Astrocyte of the spinal cord (primary cell): ENCODE measurements at regions not wholly inside any gene's neighbourhood (a gene's known extent, or its start where the extent isn't known, plus 50 kb on each side); places are given as distances from the start of the nearest gene placed in this dataset.
"Not testable (repeated sequence)": the region's sequence is repeated elsewhere in the genome, so short reads cannot be mapped to it uniquely, and the experiment has no call there.

Experiments
- DNase-seq: peaks from one replicate; pipeline ENCODE4 v3.0.0; 2011; ENCODE audit warnings: low read depth, low spot score
- H3K4me3 ChIP-seq: 2 replicates; pipeline ENCODE4 v1.5.1; 2011; ENCODE audit warnings: low read depth, mild to moderate bottlenecking, low read length, moderate library complexity
- in situ Hi-C: cut with HindIII; loops from 2 replicates; pipeline ENCODE4 v1.10.0; 2017; ENCODE audit warnings: low sequenced_read_pairs
- TF ChIP-seq, protein P1 (sequence below): IDR thresholded peaks from 2 replicates; pipeline ENCODE4 v1.5.1; 2012; ENCODE audit warnings: low read depth, mild to moderate bottlenecking, low read length, inconsistent platforms

DNA sequence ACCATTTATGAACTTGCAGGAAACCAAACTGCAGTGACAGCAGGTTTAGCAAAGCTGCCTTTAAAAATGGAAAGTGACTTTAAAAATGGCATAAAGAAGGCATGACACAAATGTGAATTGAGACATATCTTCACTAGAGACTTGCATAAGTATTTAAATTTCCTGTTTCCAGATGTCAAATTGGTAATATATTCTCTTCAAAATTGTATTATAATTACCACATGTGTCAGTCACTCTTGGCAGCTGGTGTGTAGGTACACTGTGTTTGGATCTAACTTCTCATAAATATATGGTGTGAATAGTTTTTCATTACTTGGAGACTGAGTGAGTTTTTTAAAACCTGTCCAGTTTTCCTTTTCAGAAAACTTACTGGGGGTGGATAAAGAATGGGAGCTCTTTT lies 636.2 kb upstream of the SGO1 start:
- TF ChIP-seq, protein P1, sequence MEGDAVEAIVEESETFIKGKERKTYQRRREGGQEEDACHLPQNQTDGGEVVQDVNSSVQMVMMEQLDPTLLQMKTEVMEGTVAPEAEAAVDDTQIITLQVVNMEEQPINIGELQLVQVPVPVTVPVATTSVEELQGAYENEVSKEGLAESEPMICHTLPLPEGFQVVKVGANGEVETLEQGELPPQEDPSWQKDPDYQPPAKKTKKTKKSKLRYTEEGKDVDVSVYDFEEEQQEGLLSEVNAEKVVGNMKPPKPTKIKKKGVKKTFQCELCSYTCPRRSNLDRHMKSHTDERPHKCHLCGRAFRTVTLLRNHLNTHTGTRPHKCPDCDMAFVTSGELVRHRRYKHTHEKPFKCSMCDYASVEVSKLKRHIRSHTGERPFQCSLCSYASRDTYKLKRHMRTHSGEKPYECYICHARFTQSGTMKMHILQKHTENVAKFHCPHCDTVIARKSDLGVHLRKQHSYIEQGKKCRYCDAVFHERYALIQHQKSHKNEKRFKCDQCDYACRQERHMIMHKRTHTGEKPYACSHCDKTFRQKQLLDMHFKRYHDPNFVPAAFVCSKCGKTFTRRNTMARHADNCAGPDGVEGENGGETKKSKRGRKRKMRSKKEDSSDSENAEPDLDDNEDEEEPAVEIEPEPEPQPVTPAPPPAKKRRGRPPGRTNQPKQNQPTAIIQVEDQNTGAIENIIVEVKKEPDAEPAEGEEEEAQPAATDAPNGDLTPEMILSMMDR = no peak
- H3K4me3 ChIP-seq = no peak overlapping the region
- in situ Hi-C loops = no loop called here
- DNase-seq = no peak

DNA sequence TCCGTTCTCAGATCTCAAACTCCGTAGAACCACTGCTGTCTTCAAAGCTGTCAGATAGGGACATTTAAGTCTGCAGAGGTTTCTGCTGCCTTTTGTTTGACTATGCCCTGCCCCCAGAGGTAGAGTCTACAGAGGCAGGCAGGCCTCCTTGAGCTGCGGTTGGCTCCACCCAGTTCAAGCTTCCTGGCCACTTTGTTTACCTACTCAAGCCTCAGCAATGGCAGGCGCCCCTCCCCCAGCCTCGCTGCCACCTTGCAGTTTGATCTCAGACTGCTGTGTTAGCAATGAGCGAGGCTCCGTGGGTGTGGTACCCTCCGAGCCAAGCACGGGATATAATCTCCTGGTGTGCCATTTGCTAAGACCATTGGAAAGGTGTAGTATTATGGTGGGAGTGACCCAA lies 634.9 kb upstream of the SGO1 start:
- DNase-seq, in situ Hi-C loops, H3K4me3 ChIP-seq: not testable (repeated sequence)

DNA sequence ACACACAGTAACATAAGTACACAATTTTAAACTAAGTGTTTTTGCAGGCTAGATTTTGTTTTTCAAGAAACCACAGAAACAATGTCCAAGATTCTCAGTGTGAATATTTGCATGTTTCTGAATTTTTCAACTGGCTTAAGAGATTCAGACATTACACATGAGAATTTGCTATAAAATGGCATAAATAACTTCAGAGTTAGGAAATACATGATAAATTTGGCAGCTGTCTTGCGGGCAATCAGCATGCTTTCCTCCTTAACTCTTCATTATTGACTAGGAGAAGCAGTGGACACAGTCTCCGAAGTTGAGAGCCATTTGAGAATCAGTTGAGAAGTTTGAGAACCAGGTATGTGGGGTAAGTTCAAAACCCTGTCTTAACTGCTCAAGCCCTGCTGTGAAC lies 625.6 kb upstream of the SGO1 start:
- TF ChIP-seq, protein P1 = no peak
- no peak overlapping the region for H3K4me3 ChIP-seq
- in situ Hi-C loops = no loop called here
- DNase-seq = no peak

DNA sequence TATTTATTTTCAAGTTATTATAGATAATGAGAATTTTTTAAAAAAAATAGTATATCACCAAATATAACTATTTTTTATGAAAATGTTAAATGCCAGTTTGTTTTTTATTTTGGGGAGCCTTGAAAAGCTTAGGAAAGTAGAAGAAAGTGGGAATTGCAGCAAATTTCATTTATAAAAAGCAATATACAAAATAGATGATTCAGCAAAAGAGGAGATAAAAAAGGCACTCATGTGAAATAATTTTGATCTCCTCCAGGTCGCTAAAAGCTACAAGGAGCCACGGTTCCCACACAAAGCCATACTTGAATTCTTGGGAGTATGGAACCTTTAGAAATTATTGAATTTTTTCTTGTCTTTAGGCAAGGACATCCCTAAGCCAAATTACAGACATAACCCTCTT lies 625.0 kb upstream of the SGO1 start:
- in situ Hi-C loops = no loop called here
- no peak for DNase-seq
- TF ChIP-seq, protein P1 = no peak
- H3K4me3 ChIP-seq = no peak overlapping the region

DNA sequence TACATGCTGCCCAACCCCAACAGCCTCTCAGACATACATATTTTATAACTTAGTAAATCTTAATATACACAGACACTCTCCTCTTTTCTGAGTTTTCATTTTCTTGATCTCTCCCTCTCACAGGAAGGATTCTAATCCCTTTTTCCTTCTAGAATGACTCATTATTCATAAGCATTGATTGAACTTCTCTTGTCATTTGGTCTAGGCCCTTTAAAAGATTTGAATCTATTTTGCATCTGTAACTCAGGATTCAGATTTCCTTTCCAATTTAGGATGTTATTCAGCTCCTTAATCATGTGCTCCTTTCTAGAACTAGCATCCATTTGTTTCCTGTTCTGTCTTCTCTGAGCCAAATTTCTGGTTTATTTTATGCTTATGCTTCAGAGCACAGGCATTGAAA lies 624.5 kb upstream of the SGO1 start:
- no peak overlapping the region for H3K4me3 ChIP-seq
- no peak for DNase-seq
- in situ Hi-C loops = no loop called here
- TF ChIP-seq, protein P1 = no peak

DNA sequence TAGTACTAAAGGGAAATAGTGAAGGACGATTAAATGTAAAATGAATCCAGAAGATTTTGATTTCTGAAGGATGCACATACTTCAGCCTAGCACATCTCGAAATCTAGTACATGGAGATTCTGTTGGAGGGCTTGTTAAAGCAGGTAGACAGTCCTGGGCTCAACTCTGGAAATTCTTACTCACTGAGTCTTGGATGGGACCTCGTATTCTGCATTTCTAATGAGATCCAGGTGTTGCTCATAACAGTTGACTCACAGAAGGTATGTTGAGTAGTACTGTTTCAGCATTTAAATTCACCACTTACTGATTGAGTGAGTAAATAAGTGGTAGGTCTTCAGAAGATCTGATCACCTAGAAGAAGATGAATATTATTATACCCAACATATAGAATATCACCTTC lies 623.4 kb upstream of the SGO1 start:
- no peak overlapping the region for H3K4me3 ChIP-seq
- TF ChIP-seq, protein P1 = no peak
- DNase-seq = no peak
- in situ Hi-C loops = no loop called here

DNA sequence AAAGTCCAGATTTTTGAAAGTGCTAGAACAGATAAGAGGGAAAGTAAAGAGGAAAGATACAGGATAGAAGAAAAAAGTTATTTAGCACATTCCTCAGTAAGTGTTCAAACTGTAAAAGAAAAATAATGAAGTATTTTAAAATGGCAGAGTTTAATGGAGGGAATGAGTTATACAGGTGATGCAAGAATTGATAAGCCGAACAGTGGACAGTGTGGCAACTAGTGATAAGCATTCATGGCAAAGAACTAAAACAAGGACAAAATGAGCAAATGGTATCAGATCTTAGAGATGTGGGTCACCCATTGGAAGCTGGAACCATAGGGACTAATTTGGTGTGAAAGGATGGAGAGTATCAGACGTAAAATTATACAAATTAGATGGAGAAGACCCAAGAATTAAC lies 622.9 kb upstream of the SGO1 start:
- in situ Hi-C loops = no loop called here
- H3K4me3 ChIP-seq = no peak overlapping the region
- no peak for DNase-seq
- TF ChIP-seq, protein P1 = no peak
